HG02973 (cell line): ENCODE measurements at regions not wholly inside any gene's neighbourhood (a gene's known extent, or its start where the extent isn't known, plus 50 kb on each side); places are given as distances from the start of the nearest gene placed in this dataset.
"Not testable (repeated sequence)": the region's sequence is repeated elsewhere in the genome, so short reads cannot be mapped to it uniquely, and the experiment has no call there.

Source experiments
- ATAC-seq: cut with Tn5 transposase; IDR thresholded peaks from one replicate; pipeline ENCODE4 v1.9.1; 2021; ENCODE audit warnings: moderate library complexity; ENCODE audit not compliant: unreplicated experiment

- no peak for ATAC-seq
Measured at GRCh38 chr2:12552092-12552491, 164.6 kb upstream of the TRIB2 start.

DNA sequence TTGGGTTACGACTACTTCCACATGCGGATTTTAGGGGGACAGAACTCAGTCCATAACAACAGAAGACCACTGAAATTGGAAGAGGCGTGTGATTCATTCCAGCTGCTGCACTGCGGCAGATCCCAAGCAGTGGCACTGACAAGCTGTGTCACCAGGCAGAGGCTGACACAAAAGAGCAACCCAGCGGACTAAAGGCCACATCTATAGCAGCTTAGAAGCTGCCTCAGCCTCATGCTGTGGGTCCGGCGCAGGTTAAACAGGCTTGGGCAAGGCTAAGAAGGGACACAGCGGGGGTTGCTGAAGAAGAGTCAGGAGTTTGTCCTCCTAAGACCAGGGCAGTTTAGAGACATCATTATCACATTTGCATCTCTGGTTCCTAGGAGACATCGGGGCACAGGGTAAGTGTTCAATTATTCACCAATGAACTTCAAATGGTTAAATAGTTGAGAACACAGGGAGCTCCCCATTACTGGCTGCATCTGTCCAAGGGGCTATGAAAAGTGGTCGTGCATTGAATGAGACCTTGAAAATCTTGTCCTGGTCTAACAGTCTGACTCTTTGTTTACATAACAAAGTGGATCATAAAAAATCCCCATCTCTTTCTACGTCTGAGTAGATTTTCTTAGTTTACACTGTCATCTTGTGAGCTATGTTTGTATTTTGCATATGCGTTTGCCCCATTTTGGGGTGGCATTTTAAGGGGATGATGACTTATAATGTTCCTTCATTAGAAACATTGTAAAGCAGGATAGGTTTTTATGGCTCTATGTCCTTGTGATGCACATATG is 162.3 kb upstream of the TRIB2 start:
- ATAC-seq = peak; percentile 39

DNA sequence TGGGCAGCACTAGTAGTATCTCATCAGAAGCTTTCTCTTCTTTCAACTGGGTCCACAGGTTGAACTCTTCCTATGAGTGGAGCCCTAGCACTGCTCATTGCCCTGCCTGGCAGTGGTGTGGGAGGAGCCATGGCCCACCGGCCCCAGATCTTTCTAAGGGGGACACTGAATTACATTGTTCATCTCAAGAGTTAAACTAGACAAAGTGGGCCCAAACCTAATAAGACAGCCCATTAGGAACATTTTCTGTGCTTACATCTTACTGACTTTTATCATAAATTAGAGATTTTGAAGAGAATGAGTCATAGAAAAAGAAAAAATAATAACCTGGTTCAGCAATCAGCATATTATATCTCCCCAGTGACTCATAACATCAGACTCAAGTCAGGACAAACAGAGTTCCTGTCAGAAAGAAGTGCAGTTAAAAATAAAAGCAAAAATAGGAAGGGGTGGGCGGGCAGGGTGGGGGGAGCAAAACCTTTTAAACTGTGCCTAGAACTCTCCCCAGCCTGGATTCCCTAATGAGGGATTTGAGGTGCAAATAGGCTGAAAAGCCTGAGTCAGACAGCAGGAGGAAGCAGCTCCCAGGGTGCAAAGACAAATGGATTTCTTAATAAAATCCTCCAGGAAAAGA is 161.6 kb upstream of the TRIB2 start:
- peak; percentile 51 for ATAC-seq

GRCh38 chr2:12556762-12557161 is 160.0 kb upstream of the TRIB2 start:
- no peak for ATAC-seq

GRCh38 chr2:12557688-12558087 is 159.0 kb upstream of the TRIB2 start:
- no peak for ATAC-seq

GRCh38 chr2:12558519-12558918 is 158.2 kb upstream of the TRIB2 start:
- no peak for ATAC-seq

GRCh38 chr2:12560618-12561017 is 156.1 kb upstream of the TRIB2 start:
- no peak for ATAC-seq

- no peak for ATAC-seq
Measured at GRCh38 chr2:12567411-12567810, 149.3 kb upstream of the TRIB2 start.

DNA sequence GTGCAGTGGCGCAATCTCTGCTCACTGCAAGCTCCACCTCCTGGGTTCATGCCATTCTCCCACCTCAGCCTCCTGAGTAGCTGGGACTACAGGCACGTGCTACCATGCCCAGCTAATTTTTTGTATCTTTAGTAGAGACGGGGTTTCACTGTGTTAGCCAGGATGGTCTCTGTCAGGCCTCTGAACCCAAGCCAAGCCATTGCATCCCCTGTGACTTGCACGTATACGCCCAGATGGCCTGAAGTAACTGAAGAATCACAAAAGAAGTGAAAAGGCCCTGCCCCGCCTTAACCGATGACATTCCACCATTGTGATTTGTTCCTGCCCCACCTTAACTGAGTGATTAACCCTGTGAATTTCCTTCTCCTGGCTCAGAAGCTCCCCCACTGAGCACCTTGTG is 147.2 kb upstream of the TRIB2 start:
- not testable (repeated sequence) for ATAC-seq

DNA sequence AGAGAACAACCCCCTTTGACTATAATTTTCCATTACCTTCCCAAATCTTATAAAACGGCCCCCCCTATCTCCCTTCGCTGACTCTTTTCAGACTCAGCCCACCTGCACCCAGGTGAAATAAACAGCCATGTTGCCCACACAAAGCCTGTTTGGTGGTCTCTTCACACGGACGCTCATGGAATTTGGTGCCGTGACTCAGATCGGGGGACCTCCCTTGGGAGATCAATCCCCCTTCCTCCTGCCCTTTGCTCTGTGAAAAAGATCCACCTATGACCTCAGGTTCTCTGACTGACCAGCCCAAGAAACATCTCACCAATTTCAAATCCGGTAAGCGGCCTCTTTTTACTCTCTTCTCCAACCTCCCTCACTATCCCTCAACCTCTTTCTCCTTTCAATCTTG is 146.8 kb upstream of the TRIB2 start:
- ATAC-seq = not testable (repeated sequence)

- ATAC-seq = no peak
Measured at GRCh38 chr2:12577091-12577490, 139.6 kb upstream of the TRIB2 start.

DNA sequence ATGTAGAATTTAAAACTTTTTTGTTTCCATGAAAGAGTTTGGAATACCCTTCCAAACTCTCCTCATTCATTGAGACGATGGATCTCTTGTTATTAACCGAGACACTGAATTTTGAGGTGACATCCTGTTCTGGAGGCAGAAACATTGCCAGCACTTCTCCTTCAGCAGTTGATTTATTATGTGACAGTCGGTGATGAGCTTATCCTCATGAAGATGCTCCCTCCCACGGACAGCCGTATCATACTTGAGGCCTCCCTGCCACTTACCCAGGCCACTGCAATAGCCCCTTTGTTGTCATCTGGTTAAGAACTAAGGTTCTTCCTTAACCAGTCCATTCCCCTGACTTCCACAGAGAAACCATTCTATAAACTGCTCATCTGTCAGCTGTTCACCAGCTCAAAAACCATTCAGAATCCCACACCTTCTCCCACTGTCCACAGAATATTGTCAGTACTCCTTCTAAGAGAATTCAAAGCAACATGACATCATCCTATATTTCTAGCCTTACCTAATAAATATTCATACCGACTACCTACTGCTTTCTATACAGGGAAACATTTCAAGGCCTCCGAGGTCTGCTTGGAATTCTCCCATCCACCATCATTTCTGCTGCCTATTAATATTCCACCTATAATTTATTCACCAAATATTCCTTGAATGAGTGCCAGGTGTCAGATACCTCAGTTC is 139.0 kb upstream of the TRIB2 start:
- ATAC-seq = no peak

DNA sequence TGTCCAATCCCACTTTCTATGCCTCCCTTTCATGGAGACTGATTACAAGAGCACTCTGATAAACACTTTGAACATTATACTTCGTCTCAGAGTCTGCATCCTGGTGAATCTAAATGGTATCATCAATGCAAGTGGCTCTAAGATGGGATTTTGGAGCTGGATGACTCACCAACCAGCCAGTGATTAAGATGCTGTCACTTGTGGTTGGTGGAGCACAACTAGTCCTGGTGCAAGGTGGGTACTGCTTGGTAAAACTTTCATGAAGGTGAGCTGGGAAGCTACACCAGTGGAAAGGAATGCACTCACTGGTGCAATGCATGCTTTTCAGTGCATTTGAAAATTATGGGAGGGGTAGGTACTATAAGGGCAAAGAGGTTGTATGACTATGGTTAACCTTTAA is 137.7 kb upstream of the TRIB2 start:
- ATAC-seq = no peak

GRCh38 chr2:12584338-12584737 is 132.4 kb upstream of the TRIB2 start:
- no peak for ATAC-seq

DNA sequence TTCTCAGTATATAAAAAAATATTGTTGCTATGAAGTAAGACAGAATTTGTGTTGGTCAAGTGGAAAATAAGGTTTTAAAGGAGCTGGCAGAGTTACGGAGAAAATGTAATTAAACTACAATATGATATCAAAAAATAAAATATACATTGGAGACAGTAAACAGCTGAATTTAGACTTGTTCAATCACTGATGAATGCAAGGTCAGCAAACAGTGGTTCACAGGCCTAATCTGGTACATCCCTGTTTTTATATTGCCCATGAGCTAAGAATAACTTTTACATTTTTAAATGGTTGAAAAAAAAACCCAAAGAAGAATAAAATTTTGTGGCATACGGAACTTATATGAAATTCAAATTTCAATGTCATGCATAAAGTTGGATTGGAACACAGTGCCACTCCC is 131.0 kb upstream of the TRIB2 start:
- ATAC-seq = no peak

- no peak for ATAC-seq
Measured at GRCh38 chr2:12587228-12587627, 129.5 kb upstream of the TRIB2 start.

- peak; percentile 94 for ATAC-seq
Measured at GRCh38 chr2:12587729-12588522, 128.8 kb upstream of the TRIB2 start.

DNA sequence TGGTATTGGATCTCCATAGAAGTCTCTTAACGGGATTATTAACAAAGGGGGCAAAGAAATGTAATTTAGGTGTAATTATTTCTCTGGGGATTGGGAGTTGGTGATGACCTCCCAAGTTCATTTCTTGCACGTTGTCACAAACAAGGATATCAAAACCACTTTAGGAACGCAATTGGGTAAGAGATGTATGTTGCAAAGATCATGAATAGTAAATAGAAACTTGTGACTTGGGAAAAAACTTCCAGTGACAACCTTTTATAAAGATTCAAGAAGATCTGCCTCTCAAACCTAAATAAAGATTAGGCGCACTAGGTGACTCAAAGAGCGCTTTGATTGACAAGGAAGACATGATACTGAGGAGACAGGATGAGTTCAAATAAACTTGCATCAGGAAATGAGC is 127.8 kb upstream of the TRIB2 start:
- ATAC-seq = no peak

DNA sequence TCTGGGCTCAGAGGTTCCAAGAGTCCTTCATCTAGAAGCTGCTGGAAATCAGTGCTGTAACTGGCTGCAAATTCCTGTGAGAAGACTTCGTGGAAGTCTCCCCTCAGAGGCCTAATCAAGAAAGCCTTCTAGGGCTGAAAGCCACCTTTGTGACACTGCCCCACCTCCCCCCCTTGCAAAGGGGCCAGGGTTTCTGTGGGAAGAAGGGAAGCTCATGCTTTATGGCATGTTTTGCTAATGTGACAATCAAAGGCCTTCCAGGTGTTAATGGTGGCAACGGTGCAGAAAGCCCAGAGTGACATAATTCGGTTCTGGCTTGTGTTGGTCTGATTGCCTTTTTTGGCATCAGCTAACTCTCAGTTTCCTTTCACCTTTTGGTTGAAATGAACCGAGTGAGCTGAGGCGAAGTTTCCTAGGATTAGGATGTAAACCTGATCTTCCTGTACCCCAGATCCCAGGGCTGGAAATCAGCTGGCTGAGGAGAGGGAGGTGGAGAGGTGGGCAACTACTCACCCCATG is 126.9 kb upstream of the TRIB2 start:
- ATAC-seq = no peak

DNA sequence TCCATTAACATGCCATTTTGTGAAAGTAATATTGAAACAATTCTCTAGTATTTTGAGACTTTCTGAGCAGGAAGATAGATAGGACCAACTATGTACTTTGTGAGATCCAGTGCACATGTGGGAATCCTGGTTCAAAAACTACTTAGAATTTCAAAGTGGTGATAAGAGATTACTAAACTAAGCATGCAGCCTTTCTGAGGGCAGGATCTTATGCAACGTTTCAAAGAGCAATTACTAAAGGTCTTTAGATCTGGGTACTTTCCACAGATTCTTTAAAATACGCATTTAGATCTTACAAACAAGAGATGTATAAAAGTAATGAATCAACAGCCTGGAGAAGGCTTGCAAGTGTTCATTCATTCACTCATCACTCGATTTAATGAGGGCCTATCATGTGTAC is 124.4 kb upstream of the TRIB2 start:
- ATAC-seq = no peak

DNA sequence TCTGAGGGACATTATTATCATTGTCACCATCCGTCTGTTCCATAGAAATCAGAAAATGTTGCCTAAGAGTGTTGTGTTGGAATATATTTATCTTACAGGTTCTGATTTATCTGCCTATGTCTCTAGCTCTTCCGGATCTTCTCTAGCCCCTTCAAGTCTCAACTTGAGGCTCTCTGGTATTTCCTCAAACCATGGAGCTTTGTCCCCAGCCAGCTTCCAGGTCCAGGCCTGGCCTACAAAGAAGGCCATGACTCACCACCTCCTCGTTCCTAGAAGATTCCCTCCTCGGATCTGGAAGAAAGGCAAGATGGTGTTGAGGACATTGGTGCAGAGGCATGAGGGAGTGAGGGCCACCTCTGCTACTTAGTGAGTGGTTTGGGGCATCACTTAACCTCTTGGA is 122.1 kb upstream of the TRIB2 start:
- ATAC-seq = no peak
